Stimulated activated naive CD8-positive, alpha-beta T cell treated with anti-CD3 and anti-CD28 coated beads, Interleukin-15, Interleukin-2, amounts not matched to agents 100 ng/mL and 50 ng/mL, for 24 hours (primary cell): ENCODE measurements at regions not wholly inside any gene's neighbourhood (a gene's known extent, or its start where the extent isn't known, plus 50 kb on each side); places are given as distances from the start of the nearest gene placed in this dataset.

Experiments used
- H3K27ac Mint-ChIP-seq: one replicate; pipeline ENCODE4 v1.8.0; 2021; ENCODE audit warnings: mild to moderate bottlenecking, mixed read lengths
- H3K27me3 Mint-ChIP-seq: one replicate; pipeline ENCODE4 v1.8.0; 2021; ENCODE audit warnings: mixed read lengths
- H3K36me3 Mint-ChIP-seq: one replicate; pipeline ENCODE4 v1.8.0; 2021; ENCODE audit warnings: low read depth, mixed read lengths
- H3K4me1 Mint-ChIP-seq: one replicate; pipeline ENCODE4 v1.8.0; 2021; ENCODE audit warnings: low read depth, mixed read lengths
- H3K4me3 Mint-ChIP-seq: one replicate; pipeline ENCODE4 v1.8.0; 2021; ENCODE audit warnings: mild to moderate bottlenecking, mixed read lengths
- H3K9me3 Mint-ChIP-seq: one replicate; pipeline ENCODE4 v1.8.0; 2021; ENCODE audit warnings: mixed read lengths

DNA sequence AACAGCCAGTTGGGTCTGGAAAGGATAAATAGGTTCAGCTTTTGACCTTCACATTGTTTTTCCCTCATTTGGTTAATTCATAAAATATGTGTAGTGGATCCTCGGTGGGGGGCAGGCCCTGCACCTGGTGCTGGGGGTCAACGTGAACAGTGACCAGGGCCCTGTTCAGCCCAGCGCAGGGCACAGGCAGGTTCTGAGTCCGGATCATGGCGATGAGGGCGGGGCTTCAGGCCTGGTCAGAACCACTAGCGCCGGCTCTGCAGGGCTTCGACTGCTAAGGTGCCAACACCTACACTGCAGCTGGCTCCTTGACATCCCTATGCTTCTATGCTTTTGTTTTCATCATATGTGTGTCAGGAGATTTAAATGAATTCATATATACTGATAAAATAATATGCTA is 177.7 kb downstream of the CXCL12 start:
- Mint-ChIP-seq H3K27ac (no peak overlapping the region), H3K9me3 (no peaks in the 10 kb centered on the region), H3K27me3 (peaks cover 5% of the 10 kb centered on the region), H3K36me3 (no peaks in the 10 kb centered on the region), H3K4me3 (no peak overlapping the region), H3K4me1 (no peaks in the 10 kb centered on the region)

DNA sequence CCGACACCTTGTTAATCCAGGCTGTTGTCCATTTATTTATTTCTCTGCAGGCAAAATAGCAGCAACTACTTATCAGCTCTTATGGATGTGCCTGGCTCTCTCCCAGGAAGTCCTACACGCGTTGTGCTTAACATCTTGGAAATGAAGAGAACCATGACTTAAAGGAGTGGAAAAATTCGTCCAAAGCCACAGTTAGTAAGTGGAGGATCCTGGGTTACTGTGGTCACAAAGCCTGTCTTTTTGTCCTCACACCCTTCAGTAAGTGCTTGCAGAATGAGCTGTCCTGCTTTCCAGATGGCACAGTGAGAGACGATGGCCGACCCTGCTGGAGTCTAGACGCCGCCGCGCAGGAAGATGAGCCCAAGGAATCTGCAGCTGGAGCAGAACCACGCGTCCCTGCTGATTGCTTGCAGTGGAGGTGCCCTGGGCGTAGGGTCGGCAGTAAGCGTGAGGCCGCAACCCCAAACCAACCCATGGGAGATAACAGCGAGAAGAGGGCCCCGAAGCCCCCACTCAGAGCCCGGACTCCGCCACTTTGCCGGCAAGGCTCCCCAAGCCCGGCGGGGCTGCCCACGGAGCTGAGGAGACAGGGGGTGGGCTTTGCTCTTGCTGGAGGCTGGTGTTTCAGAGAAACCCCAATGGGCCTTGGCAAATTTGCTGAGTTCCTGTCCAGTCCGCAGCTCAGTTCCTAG is 178.6 kb downstream of the CXCL12 start:
- Mint-ChIP-seq H3K36me3 (no peaks in the 10 kb centered on the region), H3K27me3 (peaks cover 5% of the 10 kb centered on the region), H3K27ac (no peak overlapping the region), H3K4me3 (no peak overlapping the region), H3K9me3 (no peaks in the 10 kb centered on the region), H3K4me1 (no peaks in the 10 kb centered on the region)

DNA sequence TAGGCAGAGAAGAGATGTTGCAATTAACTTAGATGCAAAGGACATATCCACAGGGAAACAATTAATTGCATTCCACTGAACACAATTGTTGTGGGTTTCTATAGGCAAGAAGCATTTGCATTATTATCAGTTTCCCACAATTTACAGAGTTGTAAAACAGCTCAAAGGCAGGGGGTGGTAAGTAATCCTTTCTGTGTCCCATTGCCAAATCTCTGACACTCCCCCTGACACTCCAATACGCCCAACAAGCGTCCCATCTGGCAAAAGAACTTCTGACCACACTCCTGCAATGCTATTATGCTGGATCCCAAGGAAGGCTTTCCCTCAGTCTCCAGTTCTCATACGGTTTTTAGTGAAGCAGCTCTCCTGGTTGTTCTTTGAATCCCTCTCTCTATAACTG is 179.8 kb downstream of the CXCL12 start:
- H3K27me3 Mint-ChIP-seq, result peaks cover 1% of the 10 kb centered on the region
- no peaks in the 10 kb centered on the region for H3K36me3 Mint-ChIP-seq
- no peak overlapping the region for H3K4me3 Mint-ChIP-seq
- no peaks in the 10 kb centered on the region for H3K9me3 Mint-ChIP-seq
- H3K4me1 Mint-ChIP-seq, result no peaks in the 10 kb centered on the region
- no peak overlapping the region for H3K27ac Mint-ChIP-seq

DNA sequence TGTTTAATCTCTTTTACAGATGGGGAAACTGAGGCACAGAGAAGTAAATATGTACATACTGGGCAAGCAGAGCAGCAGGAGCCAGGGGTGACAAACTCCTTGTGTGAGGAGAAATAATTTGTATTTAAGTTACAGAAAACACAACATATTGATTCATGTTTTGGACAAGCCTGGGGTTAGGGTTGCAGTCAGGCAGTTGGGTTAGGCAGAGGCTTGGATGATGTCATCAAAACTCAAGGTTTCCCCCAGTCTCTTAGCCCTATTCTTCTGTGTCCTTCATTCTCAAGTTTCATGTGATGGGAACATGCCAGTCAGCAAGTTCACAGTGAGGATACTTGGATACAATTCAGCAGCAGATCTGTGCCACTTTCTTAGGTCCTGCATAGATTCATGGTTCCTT is 181.4 kb downstream of the CXCL12 start:
- H3K4me3 Mint-ChIP-seq, result no peak overlapping the region
- no peaks in the 10 kb centered on the region for H3K4me1 Mint-ChIP-seq
- no peaks in the 10 kb centered on the region for H3K36me3 Mint-ChIP-seq
- H3K27ac Mint-ChIP-seq, result no peak overlapping the region
- H3K27me3 Mint-ChIP-seq, result no peaks in the 10 kb centered on the region
- no peaks in the 10 kb centered on the region for H3K9me3 Mint-ChIP-seq

DNA sequence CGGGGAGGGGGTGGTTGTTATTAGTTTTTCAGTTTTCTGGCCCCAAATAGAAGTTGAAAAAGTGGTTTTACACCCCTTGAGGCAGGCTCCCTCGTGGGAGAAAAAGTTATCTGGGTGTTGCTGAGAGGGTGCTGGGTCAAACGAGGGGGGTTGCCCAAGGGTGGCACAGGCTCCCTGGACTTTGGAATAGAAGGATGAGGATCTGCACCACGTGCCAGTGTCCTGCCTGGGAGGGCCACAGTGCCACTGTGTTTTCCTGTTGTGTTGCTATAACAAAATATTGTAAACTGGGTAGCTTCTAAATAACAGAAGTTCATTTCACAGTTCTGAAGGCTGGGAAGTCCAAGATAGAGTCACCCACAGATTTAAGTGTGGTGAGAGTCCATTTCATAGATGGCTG is 181.9 kb downstream of the CXCL12 start:
- H3K27ac Mint-ChIP-seq, result no peak overlapping the region
- H3K4me3 Mint-ChIP-seq, result no peak overlapping the region
- no peaks in the 10 kb centered on the region for H3K9me3 Mint-ChIP-seq
- no peaks in the 10 kb centered on the region for H3K4me1 Mint-ChIP-seq
- H3K27me3 Mint-ChIP-seq, result no peaks in the 10 kb centered on the region
- H3K36me3 Mint-ChIP-seq, result no peaks in the 10 kb centered on the region

DNA sequence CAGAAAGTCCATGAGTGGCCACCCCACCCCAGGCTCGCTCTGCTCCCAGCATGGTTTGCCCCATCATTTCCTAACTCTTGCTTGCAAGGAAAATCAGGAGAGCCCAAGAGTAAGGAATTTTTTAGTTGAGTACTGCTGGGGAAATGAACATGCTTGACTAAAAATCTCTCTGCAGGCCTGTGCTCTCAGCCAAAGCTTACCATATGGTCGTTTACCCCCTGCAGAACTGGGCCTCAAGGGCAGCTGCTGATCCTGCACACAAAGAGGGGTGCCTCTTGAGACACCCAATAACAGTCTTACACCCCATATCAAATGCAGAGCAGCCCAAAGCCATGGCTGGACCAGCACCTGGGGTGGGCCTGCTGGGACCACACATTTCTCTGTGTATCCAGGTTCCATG is 183.2 kb downstream of the CXCL12 start:
- Mint-ChIP-seq H3K27ac (no peak overlapping the region), H3K4me1 (no peaks in the 10 kb centered on the region), H3K4me3 (no peak overlapping the region), H3K27me3 (no peaks in the 10 kb centered on the region), H3K9me3 (no peaks in the 10 kb centered on the region), H3K36me3 (no peaks in the 10 kb centered on the region)

DNA sequence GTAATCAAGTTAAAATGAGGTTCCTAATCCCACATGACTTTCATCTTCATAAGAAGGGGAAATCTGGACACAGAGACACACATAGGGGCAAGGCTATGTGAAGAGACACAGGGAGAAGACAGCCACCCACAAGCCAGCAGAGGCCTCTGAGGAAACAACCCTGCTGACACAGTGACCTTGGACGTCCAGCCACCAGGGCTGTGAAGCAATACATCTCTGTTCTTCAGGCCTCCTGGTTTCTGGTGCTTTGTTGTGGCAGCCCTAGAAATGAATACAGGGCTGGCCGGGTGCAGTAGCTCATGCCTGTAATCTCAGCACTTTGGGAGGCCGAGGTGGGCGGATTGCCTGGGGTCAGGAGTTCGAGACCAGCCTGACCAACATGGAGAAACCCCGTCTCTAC is 183.9 kb downstream of the CXCL12 start:
- Mint-ChIP-seq H3K4me1 (no peaks in the 10 kb centered on the region), H3K27me3 (no peaks in the 10 kb centered on the region), H3K4me3 (no peak overlapping the region), H3K9me3 (no peaks in the 10 kb centered on the region), H3K27ac (no peak overlapping the region), H3K36me3 (no peaks in the 10 kb centered on the region)

DNA sequence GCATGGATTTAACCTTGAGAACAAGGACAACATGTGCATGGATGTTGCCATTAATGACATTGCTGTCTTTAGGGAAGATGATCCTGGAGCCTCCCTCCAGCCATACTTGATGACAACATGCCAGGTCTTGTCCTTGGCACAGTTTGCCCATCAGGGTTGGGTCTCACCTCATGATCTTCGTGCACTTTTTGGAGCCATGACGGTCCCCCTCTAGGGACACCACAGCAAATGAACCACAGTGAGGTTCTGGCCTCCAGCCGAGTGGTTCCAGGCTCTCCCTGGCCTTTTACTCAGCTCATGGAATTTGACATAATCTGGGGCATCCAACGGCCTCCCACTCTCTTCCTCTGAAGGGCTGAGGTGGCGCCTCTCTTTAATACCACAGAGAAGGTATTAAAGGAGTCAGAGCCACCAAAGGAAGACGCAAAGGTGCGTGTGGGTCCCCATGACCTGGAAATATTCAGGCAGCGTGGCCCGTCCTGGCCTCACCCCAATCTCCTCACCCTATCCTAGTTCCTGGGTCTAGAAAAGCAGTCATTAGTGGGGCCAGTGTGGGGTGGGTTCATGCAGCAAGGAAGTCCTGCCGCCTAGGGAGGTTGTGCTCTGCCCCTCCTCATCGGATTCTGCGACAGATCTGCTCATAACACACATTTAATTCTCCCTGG is 184.8 kb downstream of the CXCL12 start:
- H3K9me3 Mint-ChIP-seq, result no peaks in the 10 kb centered on the region
- H3K4me3 Mint-ChIP-seq, result no peak overlapping the region
- H3K36me3 Mint-ChIP-seq, result no peaks in the 10 kb centered on the region
- H3K27ac Mint-ChIP-seq, result no peak overlapping the region
- H3K27me3 Mint-ChIP-seq, result no peaks in the 10 kb centered on the region
- H3K4me1 Mint-ChIP-seq, result no peaks in the 10 kb centered on the region

DNA sequence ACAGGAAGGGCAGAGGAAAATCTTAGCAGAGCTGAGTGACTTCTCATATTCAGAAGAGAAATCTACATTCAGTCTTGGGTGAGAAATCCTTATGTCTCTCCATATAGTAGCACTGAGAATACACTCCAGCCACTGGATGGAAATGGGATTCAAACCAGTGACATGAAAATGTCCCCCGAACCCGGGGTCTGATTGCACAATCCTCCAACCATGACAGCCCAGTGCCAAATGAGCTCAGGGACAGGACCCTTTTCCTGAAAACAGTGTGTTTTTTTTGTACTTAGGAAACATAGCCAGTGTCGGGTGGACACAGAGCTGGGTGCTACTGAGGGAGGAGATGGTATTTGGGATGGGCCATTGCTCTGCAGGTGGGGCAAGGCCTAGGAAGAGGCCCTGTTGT is 185.6 kb downstream of the CXCL12 start:
- H3K27ac Mint-ChIP-seq, result no peak overlapping the region
- H3K36me3 Mint-ChIP-seq, result no peaks in the 10 kb centered on the region
- no peaks in the 10 kb centered on the region for H3K4me1 Mint-ChIP-seq
- no peak overlapping the region for H3K4me3 Mint-ChIP-seq
- no peaks in the 10 kb centered on the region for H3K9me3 Mint-ChIP-seq
- H3K27me3 Mint-ChIP-seq, result peaks cover 2% of the 10 kb centered on the region

DNA sequence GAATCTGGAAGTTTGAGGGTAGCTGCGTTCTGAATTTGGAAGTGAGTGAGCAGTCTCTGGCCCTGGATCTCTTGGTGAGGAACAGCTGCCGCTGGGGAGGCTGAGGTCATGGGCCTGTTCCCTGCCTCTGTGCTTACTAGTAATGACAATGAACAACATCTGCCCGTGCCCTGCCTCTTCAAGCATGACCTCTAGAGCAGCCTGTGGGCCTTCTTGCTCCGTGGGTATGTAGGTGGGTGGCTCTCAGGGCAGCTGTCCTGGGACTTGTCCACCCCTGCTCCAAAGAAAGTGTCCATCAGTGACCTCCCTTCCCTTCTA is 186.2 kb downstream of the CXCL12 start:
- H3K27me3 Mint-ChIP-seq, result peaks cover 3% of the 10 kb centered on the region
- no peak overlapping the region for H3K27ac Mint-ChIP-seq
- H3K9me3 Mint-ChIP-seq, result no peaks in the 10 kb centered on the region
- H3K36me3 Mint-ChIP-seq, result no peaks in the 10 kb centered on the region
- H3K4me1 Mint-ChIP-seq, result no peaks in the 10 kb centered on the region
- no peak overlapping the region for H3K4me3 Mint-ChIP-seq

DNA sequence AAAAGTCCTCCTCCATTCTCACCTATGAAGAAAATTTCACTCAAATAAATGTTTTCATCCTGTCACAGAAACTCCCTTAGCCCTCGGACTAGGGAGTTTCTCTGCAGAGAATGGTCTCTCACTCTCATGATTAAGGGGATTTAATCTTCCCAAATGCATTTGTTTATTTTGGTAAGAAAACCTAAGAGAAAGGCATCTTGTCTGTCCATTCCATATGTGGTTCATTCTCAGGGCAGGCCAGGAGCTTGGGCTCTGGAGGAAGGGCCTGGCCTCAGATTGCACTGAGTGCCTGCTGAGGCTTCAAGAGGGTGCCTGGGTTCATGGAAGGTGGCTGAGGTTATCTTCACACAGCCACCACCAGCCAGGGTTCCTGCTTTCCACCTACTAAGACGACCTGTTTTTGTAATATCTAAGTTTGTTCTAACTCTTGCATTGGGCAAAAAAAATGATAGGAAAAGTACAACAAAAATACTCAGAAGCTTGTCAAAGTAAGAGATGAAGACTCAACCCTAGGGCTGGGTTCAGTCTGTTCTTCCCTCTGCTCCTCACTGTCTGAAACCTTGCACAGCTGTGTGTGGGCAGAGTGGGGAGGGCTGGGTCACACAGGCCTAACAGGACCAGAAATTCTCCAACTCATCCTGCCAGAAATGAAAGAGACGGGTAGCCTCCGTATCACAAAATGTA is 186.7 kb downstream of the CXCL12 start:
- Mint-ChIP-seq H3K9me3 (no peaks in the 10 kb centered on the region), H3K27ac (no peak overlapping the region), H3K27me3 (peaks cover 3% of the 10 kb centered on the region), H3K4me3 (no peak overlapping the region), H3K36me3 (no peaks in the 10 kb centered on the region), H3K4me1 (no peaks in the 10 kb centered on the region)

DNA sequence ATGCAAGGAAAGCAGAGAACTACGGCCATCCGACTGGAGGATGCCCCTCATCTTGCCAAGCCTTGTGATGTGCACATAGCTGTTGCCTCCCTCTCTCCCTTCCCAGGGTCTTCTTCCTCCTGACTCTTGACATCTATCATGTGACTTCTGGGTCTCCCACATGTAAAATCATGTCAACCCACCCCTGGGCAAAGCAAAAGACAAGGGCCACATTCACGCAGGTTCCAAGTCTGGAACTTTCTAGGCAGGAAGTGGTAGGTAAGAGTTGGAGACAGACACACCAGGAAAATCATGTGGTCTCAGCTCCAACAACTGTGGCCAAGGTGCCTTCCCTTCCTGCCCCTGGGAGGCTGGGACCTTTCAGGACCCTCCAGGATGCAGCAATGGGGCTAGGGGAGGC is 187.3 kb downstream of the CXCL12 start:
- H3K4me1 Mint-ChIP-seq, result no peaks in the 10 kb centered on the region
- peaks cover 3% of the 10 kb centered on the region for H3K27me3 Mint-ChIP-seq
- H3K27ac Mint-ChIP-seq, result no peak overlapping the region
- H3K4me3 Mint-ChIP-seq, result no peak overlapping the region
- H3K36me3 Mint-ChIP-seq, result no peaks in the 10 kb centered on the region
- no peaks in the 10 kb centered on the region for H3K9me3 Mint-ChIP-seq

DNA sequence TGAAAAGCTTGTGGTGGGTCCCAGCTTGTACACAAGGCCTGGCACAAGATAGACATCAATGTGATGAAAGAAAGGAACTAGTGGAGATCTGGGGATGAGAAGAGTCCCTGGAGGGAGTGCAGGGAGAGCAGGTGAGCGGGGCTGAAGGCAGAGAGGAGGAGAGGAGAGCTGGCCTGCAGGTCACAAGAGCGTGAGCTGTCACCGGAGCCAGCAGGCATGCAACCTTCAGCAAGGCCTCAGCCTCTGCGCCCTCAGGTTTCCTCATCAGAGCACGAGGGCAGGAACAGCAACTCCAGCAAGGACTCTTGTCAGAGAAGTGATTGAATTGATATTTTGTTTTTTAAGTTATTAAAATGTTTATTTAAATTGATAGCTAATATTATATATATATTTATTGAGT is 188.6 kb downstream of the CXCL12 start:
- peaks cover 3% of the 10 kb centered on the region for H3K27me3 Mint-ChIP-seq
- no peaks in the 10 kb centered on the region for H3K36me3 Mint-ChIP-seq
- no peaks in the 10 kb centered on the region for H3K9me3 Mint-ChIP-seq
- no peaks in the 10 kb centered on the region for H3K4me1 Mint-ChIP-seq
- no peak overlapping the region for H3K4me3 Mint-ChIP-seq
- H3K27ac Mint-ChIP-seq, result no peak overlapping the region

DNA sequence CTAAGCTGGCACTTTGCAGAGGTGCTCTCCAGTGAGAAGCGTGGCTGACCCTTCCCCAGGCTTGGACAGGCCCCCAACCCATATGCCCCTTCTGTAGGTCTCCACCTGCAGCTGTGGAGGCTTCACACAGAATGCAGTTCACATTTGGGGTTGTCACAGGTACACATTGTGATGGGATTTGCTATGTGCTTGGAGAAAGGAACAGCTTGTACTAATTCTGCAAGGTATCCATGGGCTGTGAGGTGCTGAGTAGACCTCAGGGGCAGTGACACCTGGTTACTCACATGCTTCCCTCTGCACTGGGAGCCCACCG is 188.9 kb downstream of the CXCL12 start:
- H3K4me1 Mint-ChIP-seq, result no peaks in the 10 kb centered on the region
- peaks cover 3% of the 10 kb centered on the region for H3K27me3 Mint-ChIP-seq
- no peak overlapping the region for H3K27ac Mint-ChIP-seq
- no peaks in the 10 kb centered on the region for H3K36me3 Mint-ChIP-seq
- H3K9me3 Mint-ChIP-seq, result no peaks in the 10 kb centered on the region
- H3K4me3 Mint-ChIP-seq, result no peak overlapping the region

DNA sequence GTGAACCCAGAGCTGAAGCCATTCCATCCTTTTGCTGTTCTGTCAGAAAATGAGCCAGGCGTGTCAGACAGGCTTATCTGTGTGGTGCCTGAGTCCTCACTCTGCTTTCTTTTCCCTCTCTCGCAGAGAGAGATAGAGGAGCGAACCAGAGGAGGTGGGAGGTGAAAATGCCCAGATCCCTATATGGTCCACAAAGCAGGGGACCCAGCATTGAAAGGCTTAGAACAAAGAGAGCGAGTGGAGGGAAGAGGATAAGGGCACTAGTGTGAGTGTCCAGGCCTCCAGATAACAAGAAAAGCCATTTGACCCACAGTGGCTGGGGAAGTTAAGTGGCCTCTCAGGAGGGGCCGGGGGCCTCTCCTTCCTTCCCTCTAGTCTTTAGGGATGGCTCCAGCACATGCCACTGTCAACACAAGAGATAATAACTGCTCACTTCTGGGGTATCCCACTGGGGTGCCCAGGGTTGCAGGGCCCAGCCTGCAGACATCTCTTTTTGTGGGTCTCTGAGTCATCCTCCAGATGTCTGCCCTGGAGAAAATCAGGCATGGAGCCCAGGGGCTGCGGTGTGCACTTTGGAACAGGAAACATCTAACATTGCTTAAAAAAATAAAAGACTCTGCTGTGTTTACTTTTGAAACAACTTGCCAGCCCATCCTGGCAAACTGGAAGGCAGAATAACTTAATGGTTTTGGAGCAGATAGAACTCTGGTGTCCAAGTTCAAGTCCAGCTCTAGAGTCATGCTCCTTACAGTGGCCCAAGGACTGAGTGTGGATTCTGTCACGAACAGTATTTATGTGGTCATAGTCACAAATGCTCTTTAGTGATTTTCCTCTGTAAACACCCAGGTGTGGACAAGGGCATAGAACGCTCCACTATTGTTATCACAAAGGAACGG is 189.5 kb downstream of the CXCL12 start:
- H3K27ac Mint-ChIP-seq, result no peak overlapping the region
- no peaks in the 10 kb centered on the region for H3K4me1 Mint-ChIP-seq
- H3K9me3 Mint-ChIP-seq, result no peaks in the 10 kb centered on the region
- peaks cover 3% of the 10 kb centered on the region for H3K27me3 Mint-ChIP-seq
- no peaks in the 10 kb centered on the region for H3K36me3 Mint-ChIP-seq
- no peak overlapping the region for H3K4me3 Mint-ChIP-seq
